GM06990 (cell line): ENCODE measurements at regions not wholly inside any gene's neighbourhood (a gene's known extent, or its start where the extent isn't known, plus 50 kb on each side); places are given as distances from the start of the nearest gene placed in this dataset.
"Not testable (repeated sequence)": the region's sequence is repeated elsewhere in the genome, so short reads cannot be mapped to it uniquely, and the experiment has no call there.

Experiments used
- DNase-seq: peaks from one replicate; pipeline ENCODE4 v3.0.0-alpha.2; 2011; ENCODE audit not compliant: insufficient read length; ENCODE audit errors: extremely low read depth
- H3K27me3 ChIP-seq: replicated peaks from 2 replicates; pipeline ENCODE4 v1.6.0; 2011; ENCODE audit warnings: low read length; ENCODE audit not compliant: control insufficient read depth, insufficient read depth
- H3K36me3 ChIP-seq: 2 replicates; pipeline ENCODE4 v1.5.1; 2011; ENCODE audit warnings: low read length; ENCODE audit not compliant: control insufficient read depth, insufficient read depth
- H3K4me3 ChIP-seq: replicated peaks from 2 replicates; pipeline ENCODE4 v1.5.1; 2011; ENCODE audit warnings: low read depth, mild to moderate bottlenecking, control low read depth, low read length
- CTCF ChIP-seq: IDR thresholded peaks from 2 replicates; pipeline ENCODE4 v1.5.1; 2011; ENCODE audit warnings: low read length, control low read depth, mild to moderate bottlenecking, inconsistent platforms; ENCODE audit not compliant: insufficient read depth, poor library complexity, severe bottlenecking

GRCh38 chr10:77726732-77727131, 89.1 kb upstream of the KCNMA1 start:
- Histone ChIP-seq H3K27me3 (no peaks in the 10 kb centered on the region), H3K4me3 (no peak overlapping the region), H3K36me3 (no peaks in the 10 kb centered on the region)
- TF ChIP-seq CTCF: no peak
- DNase-seq: no peak

GRCh38 chr10:77726301-77726700, 88.7 kb upstream of the KCNMA1 start:
- Histone ChIP-seq H3K36me3 (no peaks in the 10 kb centered on the region), H3K4me3 (no peak overlapping the region), H3K27me3 (no peaks in the 10 kb centered on the region)
- TF ChIP-seq CTCF: no peak
- DNase-seq: no peak

- Histone ChIP-seq H3K27me3 (no peaks in the 10 kb centered on the region), H3K4me3 (no peak overlapping the region), H3K36me3 (no peaks in the 10 kb centered on the region)
- no peak for DNase-seq
- no peak for TF ChIP-seq CTCF
Measured at GRCh38 chr10:77724820-77725219, 87.2 kb upstream of the KCNMA1 start.

- Histone ChIP-seq H3K27me3 (no peaks in the 10 kb centered on the region), H3K4me3 (no peak overlapping the region), H3K36me3 (no peaks in the 10 kb centered on the region)
- no peak for TF ChIP-seq CTCF
- DNase-seq: no peak
Measured at GRCh38 chr10:77723376-77723775, 85.8 kb upstream of the KCNMA1 start.

- not testable (repeated sequence) for H3K4me3 ChIP-seq, H3K27me3 ChIP-seq, DNase-seq, H3K36me3 ChIP-seq
Measured at GRCh38 chr10:77722956-77723355, 85.3 kb upstream of the KCNMA1 start.

- 0 out of 2 replicates have a peak, but pooled peaks cover under 1% of the 10 kb centered on the region for H3K27me3 ChIP-seq
- no peak overlapping the region for H3K4me3 ChIP-seq
- no peaks in the 10 kb centered on the region for H3K36me3 ChIP-seq
- TF ChIP-seq CTCF: no peak
- no peak for DNase-seq
Measured at GRCh38 chr10:77721815-77722214, 84.2 kb upstream of the KCNMA1 start.
